CD14-positive monocyte (primary cell): ENCODE measurements at regions not wholly inside any gene's neighbourhood (a gene's known extent, or its start where the extent isn't known, plus 50 kb on each side); places are given as distances from the start of the nearest gene placed in this dataset.

Experiments
- DNase-seq, 3 donors: peaks; one replicate each; pipeline ENCODE4 v3.0.0-alpha.2; 2011 to 2022
- H2AFZ ChIP-seq: 2 replicates; pipeline ENCODE4 v1.6.0; 2012; ENCODE audit warnings: mild to moderate bottlenecking, low read depth, low read length, inconsistent platforms; ENCODE audit not compliant: insufficient read depth, poor library complexity, severe bottlenecking
- H3K27ac ChIP-seq, 2 donors: 1 replicate in 1 of 2; 2 replicates in 1 of 2; pipeline ENCODE4 v1.5.1; 2012 to 2013; ENCODE audit warnings: low read length in 2 of 2, control low read depth in 1 of 2, inconsistent platforms in 1 of 2, low read depth in 1 of 2, mild to moderate bottlenecking in 1 of 2
- H3K27me3 ChIP-seq, 2 donors: one replicate each; pipeline versions ENCODE4 v1.6.0 to v1.6.1; 2011 to 2013; ENCODE audit warnings: low read length in 2 of 2; ENCODE audit not compliant: control insufficient read depth in 2 of 2, insufficient read depth in 2 of 2
- H3K36me3 ChIP-seq, 2 donors: replicated peaks in 1 of 2; 1 replicate in 1 of 2; 2 replicates in 1 of 2; pipeline versions ENCODE4 v1.5.1 to v1.6.1; 2012 to 2013; ENCODE audit warnings: low read length in 2 of 2, control low read depth in 1 of 2, inconsistent platforms in 1 of 2, mild to moderate bottlenecking in 1 of 2; ENCODE audit not compliant: insufficient read depth in 2 of 2, control insufficient read depth in 1 of 2
- H3K4me1 ChIP-seq, 2 donors: 1 replicate in 1 of 2; 2 replicates in 1 of 2; pipeline versions ENCODE4 v1.5.1 to v1.6.1; 2012 to 2013; ENCODE audit warnings: low read length in 2 of 2, control low read depth in 1 of 2, inconsistent platforms in 1 of 2, mild to moderate bottlenecking in 1 of 2, moderate library complexity in 1 of 2; ENCODE audit not compliant: insufficient read depth in 2 of 2, control insufficient read depth in 1 of 2
- H3K4me2 ChIP-seq: replicated peaks from 2 replicates; pipeline ENCODE3; 2012; ENCODE audit warnings: low read length, moderate library complexity, mild to moderate bottlenecking; ENCODE audit not compliant: poor library complexity, severe bottlenecking; ENCODE audit errors: extremely low read depth
- H3K4me3 ChIP-seq, 3 experiments: fragments of 200-600 bp in 1 of 3; sonication (generic) in 1 of 3; replicated peaks in 1 of 3; 1 replicate in 2 of 3; 2 replicates in 1 of 3; pipeline ENCODE4 v1.5.1; 2011 to 2013; ENCODE audit warnings: low read length in 3 of 3, mild to moderate bottlenecking in 3 of 3, control low read depth in 2 of 3, low read depth in 2 of 3, inconsistent platforms in 1 of 3, moderate library complexity in 1 of 3
- H3K79me2 ChIP-seq: 2 replicates; pipeline ENCODE4 v1.6.0; 2012; ENCODE audit warnings: mild to moderate bottlenecking, control low read depth, inconsistent platforms, low read length, moderate library complexity; ENCODE audit not compliant: insufficient read depth
- H3K9ac ChIP-seq: 2 replicates; pipeline ENCODE4 v1.6.0; 2017; ENCODE audit warnings: low read length, mild to moderate bottlenecking; ENCODE audit not compliant: insufficient read depth, poor library complexity, severe bottlenecking
- H3K9me3 ChIP-seq, 2 donors: replicated peaks in 1 of 2; 1 replicate in 1 of 2; 2 replicates in 1 of 2; pipeline versions ENCODE4 v1.5.1 to v1.6.1; 2012 to 2013; ENCODE audit warnings: low read length in 2 of 2, control low read depth in 1 of 2; ENCODE audit not compliant: control insufficient read depth in 1 of 2, insufficient read depth in 1 of 2
- H4K20me1 ChIP-seq: 2 replicates; pipeline ENCODE4 v1.6.0; 2012; ENCODE audit warnings: mild to moderate bottlenecking, low read length, control low read depth, moderate library complexity; ENCODE audit not compliant: insufficient read depth
- H3K27ac Mint-ChIP-seq, 7 donors: one replicate each; pipeline ENCODE4 v1.8.0; 2020; ENCODE audit warnings: mild to moderate bottlenecking in 7 of 7, mixed read lengths in 7 of 7, moderate library complexity in 6 of 7, inconsistent platforms in 2 of 7
- H3K27me3 Mint-ChIP-seq, 3 donors: one replicate each; pipeline ENCODE4 v1.8.0; 2021 to 2022; ENCODE audit warnings: low read depth in 3 of 3, mild to moderate bottlenecking in 3 of 3, mixed read lengths in 3 of 3, moderate library complexity in 3 of 3, inconsistent platforms in 1 of 3
- H3K36me3 Mint-ChIP-seq, 2 donors: one replicate each; pipeline ENCODE4 v1.8.0; 2020; ENCODE audit warnings: mixed read lengths in 2 of 2, inconsistent platforms in 1 of 2, mild to moderate bottlenecking in 1 of 2
- H3K4me1 Mint-ChIP-seq: one replicate; pipeline ENCODE4 v1.8.0; 2020; ENCODE audit warnings: mild to moderate bottlenecking, mixed read lengths
- H3K4me3 Mint-ChIP-seq, 2 donors: one replicate each; pipeline ENCODE4 v1.8.0; 2020; ENCODE audit warnings: mild to moderate bottlenecking in 2 of 2, mixed read lengths in 2 of 2, moderate library complexity in 1 of 2
- H3K9me3 Mint-ChIP-seq, 7 donors: one replicate each; pipeline ENCODE4 v1.8.0; 2020 to 2022; ENCODE audit warnings: mixed read lengths in 7 of 7, mild to moderate bottlenecking in 6 of 7, moderate library complexity in 6 of 7, inconsistent platforms in 2 of 7
- CTCF ChIP-seq: fragments of 200-600 bp; IDR thresholded peaks from one replicate; pipeline ENCODE4 v1.8.0; 2022; ENCODE audit warnings: antibody characterized with exemption, mild to moderate bottlenecking
- WGBS: methylation state at CpG from one replicate; pipeline ENCODE4 v1.1.5; 2013; ENCODE audit warnings: missing lambda C conversion rate; ENCODE audit not compliant: insufficient coverage; 5-methylcytosine and 5-hydroxymethylcytosine counted together
- intact Hi-C, 2 donors: fragments of 100-400 bp; cut with micrococcal nuclease; formaldehyde crosslinking; loops; one replicate each; pipeline versions ENCODE4 v1.15.0 to v1.15.1; 2023

DNA sequence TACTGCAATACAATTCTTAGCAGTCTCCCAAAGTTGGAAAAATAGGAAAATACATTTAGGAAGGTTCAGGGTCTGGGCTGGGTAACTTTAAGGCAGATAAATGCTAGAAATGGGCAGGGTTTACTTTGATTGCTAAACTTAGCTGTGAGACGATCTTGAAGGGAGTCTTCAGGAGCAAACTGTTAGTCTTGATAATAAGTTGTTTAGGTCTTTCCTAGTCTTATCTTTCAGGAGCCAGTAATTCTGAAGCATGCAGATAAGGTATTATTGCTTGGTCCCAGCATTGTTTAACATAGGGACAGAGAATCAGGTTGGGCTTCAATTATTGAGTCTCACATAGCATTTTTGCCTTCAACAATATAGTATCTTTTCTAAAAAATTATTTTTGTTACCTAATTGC is 262.4 kb upstream of the MIR17HG start:
- no peak overlapping the region for H3K27ac Mint-ChIP-seq
- intact Hi-C loops, result no loop called here

DNA sequence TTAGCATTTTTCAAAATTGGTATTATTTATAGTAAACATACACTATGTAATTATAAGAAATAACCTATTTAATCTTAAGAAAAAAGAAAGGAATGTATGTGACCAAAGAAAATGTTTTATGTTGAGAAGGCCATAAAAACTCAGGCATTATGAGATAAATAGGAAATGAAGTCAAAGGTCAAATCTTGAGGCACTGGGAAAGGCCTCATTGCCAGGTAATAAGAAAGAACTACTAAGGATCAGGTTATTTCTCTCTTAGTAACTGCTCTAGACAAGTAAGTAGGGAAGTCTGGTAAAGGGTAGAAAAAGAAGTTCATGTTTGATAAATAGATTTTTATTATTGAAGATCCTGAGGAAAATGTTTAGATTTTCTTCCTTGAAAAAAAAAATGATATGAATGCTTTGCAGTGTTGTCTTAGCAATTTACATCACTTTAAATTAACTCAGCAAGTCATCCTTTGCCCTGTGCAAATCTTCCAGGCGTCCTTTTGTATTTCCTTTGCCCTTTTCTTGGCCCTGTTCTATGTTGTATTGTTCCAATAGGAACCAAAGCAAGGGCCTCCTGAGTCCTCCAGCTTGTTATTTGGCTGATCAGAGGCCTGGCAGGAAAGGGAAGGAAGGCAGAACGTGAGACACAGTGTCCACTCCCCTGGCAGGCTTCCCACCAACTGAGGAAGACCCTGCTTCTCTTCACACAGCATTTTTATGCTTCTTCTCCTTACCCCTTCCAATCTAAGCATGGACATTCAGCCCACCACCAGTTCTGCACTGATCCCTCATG is 260.4 kb upstream of the MIR17HG start:
- no peak overlapping the region for H3K4me3 ChIP-seq
- DNase-seq, result no peak
- H3K27ac ChIP-seq, result no peak overlapping the region
- 75% methylated on average over 1 of the region's 2 CpGs for WGBS
- no peaks in the 10 kb centered on the region for H3K27me3 ChIP-seq
- no peaks in the 10 kb centered on the region for H4K20me1 ChIP-seq
- no peaks in the 10 kb centered on the region for H3K4me1 Mint-ChIP-seq
- intact Hi-C loops, result no loop called here
- no peak overlapping the region for H3K4me3 Mint-ChIP-seq
- peaks cover 0 to 2% (median 0%) of the 10 kb centered on the region in 7 donors for H3K9me3 Mint-ChIP-seq
- H3K36me3 ChIP-seq, result no peaks in the 10 kb centered on the region
- H2AFZ ChIP-seq, result no peak overlapping the region
- H3K79me2 ChIP-seq, result no peaks in the 10 kb centered on the region
- no peaks in the 10 kb centered on the region for H3K27me3 Mint-ChIP-seq
- no peak overlapping the region for H3K9ac ChIP-seq
- H3K36me3 Mint-ChIP-seq, result no peaks in the 10 kb centered on the region
- no peaks in the 10 kb centered on the region for H3K9me3 ChIP-seq
- no peaks in the 10 kb centered on the region for H3K4me1 ChIP-seq
- no peak for TF ChIP-seq CTCF
- H3K4me2 ChIP-seq, result no peak overlapping the region
- H3K27ac Mint-ChIP-seq, result no peak overlapping the region

More for the DNA sequence above, 262.4 kb upstream of the MIR17HG start:
- Mint-ChIP-seq H3K36me3 (no peaks in the 10 kb centered on the region), H3K4me1 (no peaks in the 10 kb centered on the region), H3K27me3 (no peaks in the 10 kb centered on the region), H3K9me3 (no peaks in the 10 kb centered on the region), H3K4me3 (no peak overlapping the region)
- H3K27ac ChIP-seq, result no peak overlapping the region
- H3K9ac ChIP-seq, result no peak overlapping the region
- H3K9me3 ChIP-seq, result no peaks in the 10 kb centered on the region
- no peaks in the 10 kb centered on the region for H4K20me1 ChIP-seq
- H3K79me2 ChIP-seq, result no peaks in the 10 kb centered on the region
- H2AFZ ChIP-seq, result no peak overlapping the region
- TF ChIP-seq CTCF, result no peak
- no peaks in the 10 kb centered on the region for H3K27me3 ChIP-seq
- H3K4me1 ChIP-seq, result no peaks in the 10 kb centered on the region
- WGBS, result 82% methylated on average over 1 of the region's 1 CpG
- H3K4me2 ChIP-seq, result no peak overlapping the region
- no peak for DNase-seq
- no peaks in the 10 kb centered on the region for H3K36me3 ChIP-seq
- no peak overlapping the region for H3K4me3 ChIP-seq
